ENCODE measurements at regions not wholly inside any gene's neighbourhood (a gene's known extent, or its start where the extent isn't known, plus 50 kb on each side); places are given as distances from the start of the nearest gene placed in this dataset.
"Not testable (repeated sequence)": the region's sequence is repeated elsewhere in the genome, so short reads cannot be mapped to it uniquely, and the experiment has no call there.

GRCh38 chr3:80734920-80735319 lies 967.1 kb upstream of the ROBO1 start:
- TF ChIP-seq EP300 (IDR thresholded peaks at IDR 0.05) (no peak), POLR2A (IDR thresholded peaks at IDR 0.05) (no peak), CTCF (IDR thresholded peaks at IDR 0.05) (no peak)
- H3K9me3 ChIP-seq = no peaks in the 10 kb centered on the region
- WGBS, 2 donors = 68 to 77% methylated on average over 2 of the region's 2 CpGs
- H3K27me3 ChIP-seq = no peaks in the 10 kb centered on the region
- no peaks in the 10 kb centered on the region for H3K4me1 ChIP-seq
- no peak for DNase-seq (ENCODE audit: low spot score in 2 of 2)
- no peak overlapping the region for H3K27ac ChIP-seq
- H3K4me3 ChIP-seq = no peak overlapping the region
- H3K36me3 ChIP-seq = no peaks in the 10 kb centered on the region

- no peaks in the 10 kb centered on the region for H3K27me3 ChIP-seq
- H3K27ac ChIP-seq = no peak overlapping the region
- no peaks in the 10 kb centered on the region for H3K4me1 ChIP-seq
- H3K4me3 ChIP-seq = no peak overlapping the region
- no peaks in the 10 kb centered on the region for H3K9me3 ChIP-seq
- H3K36me3 ChIP-seq = no peaks in the 10 kb centered on the region
- TF ChIP-seq POLR2A (IDR thresholded peaks at IDR 0.05) (no peak), CTCF (IDR thresholded peaks at IDR 0.05) (no peak), EP300 (IDR thresholded peaks at IDR 0.05) (no peak)
- WGBS, 2 donors = 73 to 86% methylated on average over 1 of the region's 1 CpG
- no peak for DNase-seq (ENCODE audit: low spot score in 2 of 2)
Measured at GRCh38 chr3:80734483-80734882, 966.7 kb upstream of the ROBO1 start.

- TF ChIP-seq EP300 (IDR thresholded peaks at IDR 0.05) (no peak), CTCF (IDR thresholded peaks at IDR 0.05) (no peak), POLR2A (IDR thresholded peaks at IDR 0.05) (no peak)
- 57 to 61% methylated on average over 5 of the region's 5 CpGs for WGBS, 2 donors
- no peak overlapping the region for H3K27ac ChIP-seq
- no peak for DNase-seq (ENCODE audit: low spot score in 2 of 2)
- no peaks in the 10 kb centered on the region for H3K36me3 ChIP-seq
- H3K9me3 ChIP-seq = no peaks in the 10 kb centered on the region
- no peaks in the 10 kb centered on the region for H3K4me1 ChIP-seq
- H3K4me3 ChIP-seq = no peak overlapping the region
- no peaks in the 10 kb centered on the region for H3K27me3 ChIP-seq
Measured at GRCh38 chr3:80733522-80734176, 965.9 kb upstream of the ROBO1 start.

GRCh38 chr3:80727561-80727960 lies 959.8 kb upstream of the ROBO1 start:
- not testable (repeated sequence) for H3K4me3 ChIP-seq; H3K27ac ChIP-seq; H3K4me1 ChIP-seq; DNase-seq (ENCODE audit: low spot score in 2 of 2); H3K9me3 ChIP-seq; H3K36me3 ChIP-seq; H3K27me3 ChIP-seq
- 90 to 94% methylated on average over 3 of the region's 3 CpGs for WGBS, 2 donors

GRCh38 chr3:80709597-80710322 lies 942.0 kb upstream of the ROBO1 start:
- not testable (repeated sequence) for H3K4me1 ChIP-seq; H3K27ac ChIP-seq; DNase-seq (ENCODE audit: low spot score in 2 of 2); H3K4me3 ChIP-seq; H3K36me3 ChIP-seq; H3K27me3 ChIP-seq
- WGBS, 2 donors = 75 to 77% methylated on average over 4 to 5 of the region's 5 CpGs
- H3K9me3 ChIP-seq = peaks cover 0 to 15% (median 0%) of the 10 kb centered on the region in 4 donors

GRCh38 chr3:80705290-80705689 lies 937.5 kb upstream of the ROBO1 start:
- 87 to 100% methylated on average over 1 of the region's 1 CpG for WGBS, 2 donors
- no peak for DNase-seq (ENCODE audit: low spot score in 2 of 2)
- no peaks in the 10 kb centered on the region for H3K36me3 ChIP-seq

More at GRCh38 chr3:80705290-80705689, 937.5 kb upstream of the ROBO1 start:
- Histone ChIP-seq H3K4me1 (no peaks in the 10 kb centered on the region), H3K4me3 (no peak overlapping the region), H3K27me3 (no peaks in the 10 kb centered on the region), H3K9me3 (peaks cover 0 to 15% (median 0%) of the 10 kb centered on the region in 4 donors), H3K27ac (no peak overlapping the region)
- no peak for TF ChIP-seq EP300 (IDR thresholded peaks at IDR 0.05)
- no peak for TF ChIP-seq CTCF (IDR thresholded peaks at IDR 0.05)
- no peak for TF ChIP-seq POLR2A (IDR thresholded peaks at IDR 0.05)

Measured in tibial nerve (tissue), 4 donors.